ENCODE measurements at regions not wholly inside any gene's neighbourhood (a gene's known extent, or its start where the extent isn't known, plus 50 kb on each side); places are given as distances from the start of the nearest gene placed in this dataset.

- no peak overlapping the region for H3K9ac ChIP-seq (ENCODE audit: low read length)
- H3K79me2 ChIP-seq (ENCODE audit: low read length): no peaks in the 10 kb centered on the region
- H3K36me3 ChIP-seq (replicated peaks; ENCODE audit: low read depth, low read length): no peaks in the 10 kb centered on the region
- TF ChIP-seq CTCF (IDR thresholded peaks at IDR 0.05; ENCODE audit: low read depth, low read length) (no peak), EZH2phosphoT487 (IDR thresholded peaks at IDR 0.05; ENCODE audit: low read depth) (no peak)
- no peak overlapping the region for H3K27ac ChIP-seq (ENCODE audit: low read length)
- H3K4me3 ChIP-seq (ENCODE audit: low read length): no peak overlapping the region
- H3K4me2 ChIP-seq (ENCODE audit: low read length): no peak overlapping the region
- H2AFZ ChIP-seq (ENCODE audit: low read depth, low read length): no peak overlapping the region
- peaks cover 19% of the 10 kb centered on the region; the same call in 1 of the 2 replicates for H3K27me3 ChIP-seq (ENCODE audit: low read depth, low read length)
- no peaks in the 10 kb centered on the region for H3K4me1 ChIP-seq (ENCODE audit: low read length)
- H4K20me1 ChIP-seq (ENCODE audit: insufficient read depth, low read length): no peaks in the 10 kb centered on the region
- H3K9me3 ChIP-seq (ENCODE audit: insufficient read depth, low read length): peaks cover 4% of the 10 kb centered on the region; the same call in 1 of the 2 replicates
Measured at GRCh38 chr2:133792223-133792622, 224.0 kb upstream of the NCKAP5 start.

- no peak overlapping the region for H3K4me3 ChIP-seq (ENCODE audit: low read length)
- H2AFZ ChIP-seq (ENCODE audit: low read depth, low read length): no peak overlapping the region
- H3K4me1 ChIP-seq (ENCODE audit: low read length): no peaks in the 10 kb centered on the region
- H3K9ac ChIP-seq (ENCODE audit: low read length): no peak overlapping the region
- no peaks in the 10 kb centered on the region for H3K79me2 ChIP-seq (ENCODE audit: low read length)
- no peak overlapping the region for H3K27ac ChIP-seq (ENCODE audit: low read length)
- H3K27me3 ChIP-seq (ENCODE audit: low read depth, low read length): peaks cover 19% of the 10 kb centered on the region; the same call in 1 of the 2 replicates
- no peaks in the 10 kb centered on the region for H3K36me3 ChIP-seq (replicated peaks; ENCODE audit: low read depth, low read length)
- H3K4me2 ChIP-seq (ENCODE audit: low read length): no peak overlapping the region
- H3K9me3 ChIP-seq (ENCODE audit: insufficient read depth, low read length): peaks cover 4% of the 10 kb centered on the region; the same call in 1 of the 2 replicates
- TF ChIP-seq CTCF (IDR thresholded peaks at IDR 0.05; ENCODE audit: low read depth, low read length) (no peak), EZH2phosphoT487 (IDR thresholded peaks at IDR 0.05; ENCODE audit: low read depth) (no peak)
- H4K20me1 ChIP-seq (ENCODE audit: insufficient read depth, low read length): no peaks in the 10 kb centered on the region
Measured at GRCh38 chr2:133794114-133794513, 225.9 kb upstream of the NCKAP5 start.

- Histone ChIP-seq H3K36me3 (replicated peaks; ENCODE audit: low read depth, low read length) (no peaks in the 10 kb centered on the region), H3K4me1 (ENCODE audit: low read length) (no peaks in the 10 kb centered on the region), H4K20me1 (ENCODE audit: insufficient read depth, low read length) (no peaks in the 10 kb centered on the region), H3K79me2 (ENCODE audit: low read length) (no peaks in the 10 kb centered on the region), H3K27ac (ENCODE audit: low read length) (no peak overlapping the region), H3K4me2 (ENCODE audit: low read length) (no peak overlapping the region), H3K27me3 (ENCODE audit: low read depth, low read length) (no peaks in the 10 kb centered on the region), H3K4me3 (ENCODE audit: low read length) (no peak overlapping the region), H2AFZ (ENCODE audit: low read depth, low read length) (no peak overlapping the region), H3K9ac (ENCODE audit: low read length) (no peak overlapping the region), H3K9me3 (ENCODE audit: insufficient read depth, low read length) (no peaks in the 10 kb centered on the region)
- TF ChIP-seq CTCF (IDR thresholded peaks at IDR 0.05; ENCODE audit: low read depth, low read length): no peak
- TF ChIP-seq EZH2phosphoT487 (IDR thresholded peaks at IDR 0.05; ENCODE audit: low read depth): no peak
Measured at GRCh38 chr2:133801946-133802345, 233.7 kb upstream of the NCKAP5 start.

- H3K27me3 ChIP-seq (ENCODE audit: low read depth, low read length): no peaks in the 10 kb centered on the region
- no peak overlapping the region for H3K27ac ChIP-seq (ENCODE audit: low read length)
- no peaks in the 10 kb centered on the region for H3K9me3 ChIP-seq (ENCODE audit: insufficient read depth, low read length)
- no peak overlapping the region for H3K9ac ChIP-seq (ENCODE audit: low read length)
- no peaks in the 10 kb centered on the region for H3K4me1 ChIP-seq (ENCODE audit: low read length)
- no peaks in the 10 kb centered on the region for H4K20me1 ChIP-seq (ENCODE audit: insufficient read depth, low read length)
- TF ChIP-seq EZH2phosphoT487 (IDR thresholded peaks at IDR 0.05; ENCODE audit: low read depth) (no peak), CTCF (IDR thresholded peaks at IDR 0.05; ENCODE audit: low read depth, low read length) (no peak)
- no peaks in the 10 kb centered on the region for H3K36me3 ChIP-seq (replicated peaks; ENCODE audit: low read depth, low read length)
- H3K4me2 ChIP-seq (ENCODE audit: low read length): no peak overlapping the region
- no peak overlapping the region for H2AFZ ChIP-seq (ENCODE audit: low read depth, low read length)
- no peak overlapping the region for H3K4me3 ChIP-seq (ENCODE audit: low read length)
- H3K79me2 ChIP-seq (ENCODE audit: low read length): no peaks in the 10 kb centered on the region
Measured at GRCh38 chr2:133802409-133803039, 234.3 kb upstream of the NCKAP5 start.

Measured in OCI-LY3 (cell line).